Trophoblast cell (in vitro differentiated cells and primary cell): ENCODE measurements at regions not wholly inside any gene's neighbourhood (a gene's known extent, or its start where the extent isn't known, plus 50 kb on each side); places are given as distances from the start of the nearest gene placed in this dataset.

Experiments used
- DNase-seq, 2 donors: peaks; one replicate each; pipeline ENCODE4 v3.0.0-alpha.2; 2016
- H2AFZ ChIP-seq: 2 replicates; pipeline ENCODE4 v1.6.1; 2013; ENCODE audit warnings: low read length, moderate library complexity, mild to moderate bottlenecking; ENCODE audit not compliant: insufficient read depth, poor library complexity
- H2AK5ac ChIP-seq: 2 replicates; pipeline ENCODE4 v1.6.1; 2013; ENCODE audit warnings: mild to moderate bottlenecking, low read length
- H2BK120ac ChIP-seq: 2 replicates; pipeline ENCODE4 v1.6.1; 2013; ENCODE audit warnings: low read length, mild to moderate bottlenecking, moderate library complexity; ENCODE audit not compliant: insufficient read depth, poor library complexity
- H2BK12ac ChIP-seq: 2 replicates; pipeline ENCODE4 v1.6.1; 2013; ENCODE audit warnings: mild to moderate bottlenecking, low read length, moderate library complexity
- H2BK5ac ChIP-seq: 2 replicates; pipeline ENCODE4 v1.6.1; 2013; ENCODE audit warnings: low read length, low read depth, moderate library complexity, mild to moderate bottlenecking; ENCODE audit not compliant: poor library complexity
- H3K14ac ChIP-seq: 2 replicates; pipeline ENCODE4 v1.6.1; 2013; ENCODE audit warnings: mild to moderate bottlenecking, low read length
- H3K18ac ChIP-seq: 2 replicates; pipeline ENCODE4 v1.6.1; 2013; ENCODE audit warnings: mild to moderate bottlenecking, low read length
- H3K23ac ChIP-seq: 2 replicates; pipeline ENCODE4 v1.6.1; 2013; ENCODE audit warnings: low read length
- H3K27ac ChIP-seq: 2 replicates; pipeline ENCODE4 v1.5.1; 2013; ENCODE audit warnings: low read depth, mild to moderate bottlenecking, inconsistent platforms, low read length, moderate library complexity
- H3K27me3 ChIP-seq: 2 replicates; pipeline ENCODE4 v1.6.1; 2013; ENCODE audit warnings: inconsistent platforms, mild to moderate bottlenecking, low read length, moderate library complexity; ENCODE audit not compliant: insufficient read depth
- H3K36me3 ChIP-seq, 2 experiments: 1 replicate in 1 of 2; 2 replicates in 1 of 2; pipeline ENCODE4 v1.6.1; 2013; ENCODE audit warnings: low read length in 2 of 2, mild to moderate bottlenecking in 2 of 2, moderate library complexity in 1 of 2; ENCODE audit not compliant: insufficient read depth in 2 of 2, control insufficient read depth in 1 of 2
- H3K4ac ChIP-seq: 2 replicates; pipeline ENCODE4 v1.6.1; 2013; ENCODE audit warnings: low read depth, mild to moderate bottlenecking, low read length, moderate library complexity
- H3K4me1 ChIP-seq, 2 experiments: 1 replicate in 1 of 2; 2 replicates in 1 of 2; pipeline ENCODE4 v1.6.1; 2013; ENCODE audit warnings: low read length in 2 of 2, mild to moderate bottlenecking in 2 of 2, moderate library complexity in 1 of 2; ENCODE audit not compliant: insufficient read depth in 2 of 2, control insufficient read depth in 1 of 2
- H3K4me2 ChIP-seq: 2 replicates; pipeline ENCODE4 v1.6.1; 2013; ENCODE audit warnings: inconsistent platforms, mild to moderate bottlenecking, low read length, moderate library complexity
- H3K4me3 ChIP-seq: 2 replicates; pipeline ENCODE4 v1.5.1; 2013; ENCODE audit warnings: mild to moderate bottlenecking, low read depth, low read length, inconsistent platforms
- H3K79me1 ChIP-seq: one replicate; pipeline ENCODE4 v1.6.1; 2013; ENCODE audit warnings: low read length
- H3K79me2 ChIP-seq: 2 replicates; pipeline ENCODE4 v1.6.1; 2013; ENCODE audit warnings: low read length, mild to moderate bottlenecking; ENCODE audit not compliant: control insufficient read depth, insufficient read depth, poor library complexity
- H3K9ac ChIP-seq: 2 replicates; pipeline ENCODE4 v1.6.1; 2013; ENCODE audit warnings: mild to moderate bottlenecking, low read length
- H3K9me3 ChIP-seq: 2 replicates; pipeline ENCODE4 v1.6.1; 2013; ENCODE audit warnings: low read depth, mild to moderate bottlenecking, control low read depth, inconsistent platforms, low read length; ENCODE audit not compliant: insufficient read depth
- H4K12ac ChIP-seq: 2 replicates; pipeline ENCODE4 v1.6.1; 2013; ENCODE audit warnings: low read depth, mild to moderate bottlenecking, low read length, moderate library complexity
- H4K8ac ChIP-seq: 2 replicates; pipeline ENCODE4 v1.6.1; 2013; ENCODE audit warnings: low read depth, mild to moderate bottlenecking, low read length, moderate library complexity
- H4K91ac ChIP-seq: one replicate; pipeline ENCODE4 v1.6.1; 2013; ENCODE audit warnings: low read depth, mild to moderate bottlenecking, low read length, moderate library complexity
- WGBS: extraction: QIAGEN DNeasy Blood & Tissue Kit; methylation state at CpG from one replicate; pipeline ENCODE4 v1.1.7; 2013; ENCODE audit warnings: missing lambda C conversion rate; ENCODE audit not compliant: insufficient read length, insufficient coverage; ENCODE audit errors: extremely low coverage; 5-methylcytosine and 5-hydroxymethylcytosine counted together

GRCh38 chr4:59223292-59223941 lies 1976.7 kb upstream of the ADGRL3 start:
- Histone ChIP-seq H3K4me2 (no peak overlapping the region), H3K14ac (no peak overlapping the region), H3K4me1 (no peaks in the 10 kb centered on the region), H3K4ac (no peak overlapping the region), H4K8ac (no peak overlapping the region), H3K9me3 (no peaks in the 10 kb centered on the region), H3K27ac (no peak overlapping the region), H3K18ac (no peak overlapping the region), H2BK120ac (no peak overlapping the region), H4K91ac (no peak overlapping the region), H2BK12ac (no peak overlapping the region), H4K12ac (no peak overlapping the region), H2AK5ac (no peak overlapping the region), H2BK5ac (no peak overlapping the region), H3K36me3 (no peaks in the 10 kb centered on the region), H3K4me3 (no peak overlapping the region), H3K23ac (no peak overlapping the region), H3K79me1 (no peaks in the 10 kb centered on the region), H2AFZ (no peak overlapping the region), H3K27me3 (no peaks in the 10 kb centered on the region), H3K9ac (no peak overlapping the region), H3K79me2 (no peaks in the 10 kb centered on the region)
- DNase-seq, result no peak
- WGBS, result no CpG with 5 or more reads among the region's 2 CpGs

GRCh38 chr4:59238212-59238611 lies 1961.9 kb upstream of the ADGRL3 start:
- H3K79me1 ChIP-seq, result no peaks in the 10 kb centered on the region
- no peaks in the 10 kb centered on the region for H3K27me3 ChIP-seq
- no peak overlapping the region for H3K18ac ChIP-seq
- no peak overlapping the region for H3K4me2 ChIP-seq
- no peaks in the 10 kb centered on the region for H3K79me2 ChIP-seq
- no peak overlapping the region for H3K4ac ChIP-seq
- no CpG with 5 or more reads among the region's 3 CpGs for WGBS
- no peak overlapping the region for H4K8ac ChIP-seq
- H3K9me3 ChIP-seq, result peaks cover 6% of the 10 kb centered on the region
- H3K23ac ChIP-seq, result no peak overlapping the region
- no peak overlapping the region for H3K27ac ChIP-seq
- H3K4me3 ChIP-seq, result no peak overlapping the region
- no peak overlapping the region for H3K14ac ChIP-seq
- no peak overlapping the region for H2AK5ac ChIP-seq
- H3K4me1 ChIP-seq, result no peaks in the 10 kb centered on the region
- H2BK12ac ChIP-seq, result no peak overlapping the region
- DNase-seq, result no peak
- H4K12ac ChIP-seq, result no peak overlapping the region
- H3K36me3 ChIP-seq, result no peaks in the 10 kb centered on the region
- no peak overlapping the region for H4K91ac ChIP-seq
- no peak overlapping the region for H3K9ac ChIP-seq
- H2BK120ac ChIP-seq, result no peak overlapping the region
- H2AFZ ChIP-seq, result no peak overlapping the region
- H2BK5ac ChIP-seq, result no peak overlapping the region

- Histone ChIP-seq H3K36me3 (no peaks in the 10 kb centered on the region), H2BK12ac (no peak overlapping the region), H2BK120ac (no peak overlapping the region), H3K79me1 (no peaks in the 10 kb centered on the region), H3K79me2 (no peaks in the 10 kb centered on the region), H3K4me2 (no peak overlapping the region), H3K9ac (no peak overlapping the region), H2AK5ac (no peak overlapping the region), H3K4me1 (no peaks in the 10 kb centered on the region), H2BK5ac (no peak overlapping the region), H2AFZ (no peak overlapping the region), H4K91ac (no peak overlapping the region), H3K23ac (no peak overlapping the region), H3K18ac (no peak overlapping the region), H3K14ac (no peak overlapping the region), H3K4ac (no peak overlapping the region), H3K4me3 (no peak overlapping the region), H4K12ac (no peak overlapping the region), H3K9me3 (peaks cover 6% of the 10 kb centered on the region), H3K27ac (no peak overlapping the region), H4K8ac (no peak overlapping the region), H3K27me3 (no peaks in the 10 kb centered on the region)
- WGBS, result no CpG with 5 or more reads among the region's 7 CpGs
- no peak for DNase-seq
Observed at GRCh38 chr4:59240011-59240410, 1960.1 kb upstream of the ADGRL3 start.

- DNase-seq, result no peak
- peaks cover 1% of the 10 kb centered on the region for H3K9me3 ChIP-seq
- H3K4ac ChIP-seq, result no peak overlapping the region
- no peak overlapping the region for H2AFZ ChIP-seq
- H4K91ac ChIP-seq, result no peak overlapping the region
- no peak overlapping the region for H3K23ac ChIP-seq
- no peak overlapping the region for H3K14ac ChIP-seq
- no peak overlapping the region for H2AK5ac ChIP-seq
- no peak overlapping the region for H2BK5ac ChIP-seq
- no peak overlapping the region for H3K9ac ChIP-seq
- H3K4me2 ChIP-seq, result no peak overlapping the region
- H4K8ac ChIP-seq, result no peak overlapping the region
- no peaks in the 10 kb centered on the region for H3K79me2 ChIP-seq
- no peak overlapping the region for H2BK12ac ChIP-seq
- H3K27me3 ChIP-seq, result no peaks in the 10 kb centered on the region
- no peak overlapping the region for H3K27ac ChIP-seq
- H3K79me1 ChIP-seq, result no peaks in the 10 kb centered on the region
- H3K4me1 ChIP-seq, result no peaks in the 10 kb centered on the region
- H4K12ac ChIP-seq, result no peak overlapping the region
- no peak overlapping the region for H2BK120ac ChIP-seq
- no peak overlapping the region for H3K18ac ChIP-seq
- H3K4me3 ChIP-seq, result no peak overlapping the region
- H3K36me3 ChIP-seq, result no peaks in the 10 kb centered on the region
Observed at GRCh38 chr4:59243038-59243437, 1957.1 kb upstream of the ADGRL3 start.
